ENCODE measurements at regions not wholly inside any gene's neighbourhood (a gene's known extent, or its start where the extent isn't known, plus 50 kb on each side); places are given as distances from the start of the nearest gene placed in this dataset.
"Not testable (repeated sequence)": the region's sequence is repeated elsewhere in the genome, so short reads cannot be mapped to it uniquely, and the experiment has no call there.

DNA sequence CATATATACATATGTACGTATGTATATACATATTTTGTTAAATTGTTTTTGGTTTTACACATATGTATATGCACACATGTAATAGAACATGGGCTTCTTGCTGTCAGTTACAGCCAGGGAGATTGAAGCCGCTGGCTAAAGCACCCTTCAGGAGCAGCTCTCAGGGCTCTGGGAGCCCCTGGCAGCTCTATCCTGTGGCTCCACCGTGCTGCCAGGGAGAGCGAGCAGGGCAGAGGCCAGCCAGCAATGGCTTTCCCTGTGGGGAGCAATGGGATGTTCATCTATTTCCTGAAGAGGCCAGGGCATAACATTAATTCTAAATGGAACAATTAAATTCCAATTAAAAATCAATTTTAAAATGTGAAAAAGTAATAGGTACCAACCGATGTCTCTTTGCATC, 102.9 kb downstream of the PSMG1 start:
- FAIRE-seq: no peak

DNA sequence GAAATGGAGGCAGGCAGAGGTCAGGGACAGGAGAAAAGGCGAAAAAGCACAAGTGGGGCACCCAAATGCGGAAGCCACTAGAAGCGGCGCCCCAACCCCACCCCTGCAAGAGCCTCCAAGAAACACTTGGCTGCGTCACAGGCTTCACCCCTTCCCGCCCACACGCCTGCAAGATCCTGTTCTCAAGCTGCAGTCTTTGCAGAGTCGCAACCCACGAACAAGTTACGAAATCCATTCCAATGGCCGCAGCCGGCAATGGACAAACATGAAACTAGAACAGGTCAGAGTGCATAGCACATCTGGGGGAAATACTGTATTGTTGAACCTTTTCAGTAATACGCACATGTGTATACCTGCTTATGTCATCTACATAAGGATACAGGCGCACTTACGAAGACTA, 103.6 kb downstream of the PSMG1 start:
- FAIRE-seq: no peak

DNA sequence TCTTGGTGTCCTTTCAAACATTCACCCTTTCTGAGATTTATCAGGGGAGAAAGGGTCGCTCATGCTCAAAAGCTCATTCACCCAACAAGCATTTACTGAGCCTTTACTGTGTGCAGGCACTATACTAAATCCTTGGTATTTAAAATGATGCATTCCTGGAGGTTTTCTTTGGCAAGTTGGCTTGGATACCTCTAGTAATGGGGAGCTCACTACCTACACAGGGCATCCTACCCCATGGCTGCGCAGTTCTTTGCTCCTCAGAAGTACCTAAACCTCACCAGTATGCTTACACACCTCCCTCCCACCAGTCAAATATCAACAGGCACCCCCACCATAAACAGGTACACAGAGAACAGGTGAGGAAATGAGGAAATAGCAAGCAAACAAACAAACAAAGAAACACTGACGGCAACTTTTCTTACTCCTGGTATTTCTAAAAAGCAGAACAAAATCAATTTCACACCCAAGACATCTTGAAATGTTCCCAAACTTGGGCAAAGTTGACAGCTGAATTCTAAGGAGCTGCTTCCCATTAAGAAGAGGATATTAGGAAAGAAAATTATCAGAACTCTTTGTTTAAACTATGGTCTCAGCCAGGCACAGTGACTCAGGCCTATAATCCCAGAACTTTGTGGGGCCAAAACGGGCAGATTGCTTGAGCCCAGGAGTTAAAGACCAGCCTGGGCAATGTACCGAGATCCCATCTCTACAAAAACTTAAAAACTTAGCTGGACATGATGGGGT, 104.8 kb downstream of the PSMG1 start:
- no peak for FAIRE-seq

DNA sequence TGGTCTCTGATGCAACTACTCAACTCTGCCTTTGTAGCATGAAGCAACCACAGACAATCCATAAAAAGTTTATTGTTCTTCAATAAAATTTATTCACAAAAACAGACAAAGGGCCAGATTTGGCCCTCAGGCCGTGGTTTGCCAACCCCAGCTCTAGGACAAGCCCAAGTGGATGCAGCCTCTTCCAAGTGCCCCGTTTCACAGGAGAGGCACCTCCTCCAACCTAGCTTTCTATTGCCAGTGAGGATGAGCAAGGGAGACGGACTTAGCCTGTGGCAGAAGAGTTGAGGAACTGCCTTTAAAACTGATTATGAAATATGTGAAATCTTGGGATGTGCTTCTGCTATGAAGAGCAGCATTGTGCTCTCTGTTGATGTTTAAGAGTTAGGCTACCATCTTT, 105.4 kb downstream of the PSMG1 start:
- FAIRE-seq: no peak

DNA sequence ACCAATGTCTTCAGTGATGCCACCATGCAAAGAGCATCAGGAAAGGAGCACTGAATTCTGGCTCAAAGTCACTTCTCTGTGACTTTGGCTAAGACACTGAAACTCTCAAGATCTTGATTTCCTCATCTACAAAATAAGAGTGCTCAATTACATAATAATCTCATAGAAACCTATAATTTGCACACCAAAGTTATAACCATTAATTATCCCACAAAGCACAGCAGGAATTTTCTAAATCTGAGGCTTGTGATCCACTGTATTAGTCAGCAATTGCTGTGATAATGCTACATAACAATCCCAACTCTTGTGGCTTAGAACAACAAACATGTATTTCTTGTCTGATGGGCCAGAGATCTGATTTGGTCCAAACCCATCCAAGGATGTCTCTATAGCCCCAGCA, 108.7 kb downstream of the PSMG1 start:
- FAIRE-seq: no peak

DNA sequence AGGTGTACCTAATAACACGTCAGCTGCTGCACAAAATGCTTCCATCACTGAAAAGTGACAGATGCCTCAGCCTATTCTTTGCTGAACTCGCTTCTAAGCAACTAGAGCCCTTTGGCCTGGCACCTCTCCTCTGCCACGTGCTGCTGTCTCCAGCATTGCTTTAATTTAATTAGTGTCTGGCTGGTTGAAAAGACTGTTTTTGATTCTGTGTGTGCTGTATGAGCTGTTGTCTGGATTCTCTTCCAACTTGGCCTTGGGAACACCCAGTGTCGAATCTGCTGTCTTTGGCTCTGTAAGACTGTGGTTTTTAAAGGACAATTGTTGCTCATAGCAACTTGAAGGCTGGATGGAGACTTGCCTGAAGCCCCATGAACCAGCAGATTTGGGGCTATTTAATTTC, 109.5 kb downstream of the PSMG1 start:
- FAIRE-seq: no peak

DNA sequence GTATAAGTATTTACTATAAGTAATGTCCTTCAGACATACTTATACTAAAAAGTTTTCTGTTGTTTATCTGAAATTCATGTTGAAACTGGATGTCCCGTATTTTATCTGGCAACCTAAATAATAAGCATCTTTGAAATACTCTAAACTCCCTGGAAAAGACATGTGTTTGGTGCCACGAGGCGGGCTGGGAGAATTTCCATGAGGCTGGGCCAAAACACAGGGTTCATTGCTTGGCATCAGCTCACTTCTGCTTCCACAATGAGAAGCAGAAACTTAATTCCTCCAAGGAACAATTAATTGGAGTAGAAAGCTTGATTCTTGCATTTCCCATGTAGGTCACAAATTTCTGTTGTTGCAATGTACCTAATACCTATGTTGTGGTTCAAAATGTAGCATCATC, 110.2 kb downstream of the PSMG1 start:
- no peak for FAIRE-seq

DNA sequence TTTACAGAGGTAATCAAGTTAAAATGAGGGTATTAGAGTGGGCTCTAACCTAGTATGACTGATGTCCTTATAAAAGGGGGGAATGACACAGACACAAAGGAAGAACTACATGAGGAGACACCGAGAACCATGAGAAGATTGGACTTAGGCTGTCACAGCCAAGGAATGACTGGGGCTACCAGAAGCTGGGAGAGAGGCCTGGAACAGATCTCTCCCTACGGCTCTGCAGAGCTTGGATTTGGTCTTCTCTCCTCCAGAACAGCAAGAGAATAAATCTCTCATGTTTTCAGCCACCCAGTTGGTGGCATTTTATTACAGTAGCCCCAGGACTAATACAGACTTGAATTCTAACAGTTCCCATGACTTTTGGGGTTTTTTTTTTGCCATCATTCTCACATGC, 110.8 kb downstream of the PSMG1 start:
- no peak for FAIRE-seq

DNA sequence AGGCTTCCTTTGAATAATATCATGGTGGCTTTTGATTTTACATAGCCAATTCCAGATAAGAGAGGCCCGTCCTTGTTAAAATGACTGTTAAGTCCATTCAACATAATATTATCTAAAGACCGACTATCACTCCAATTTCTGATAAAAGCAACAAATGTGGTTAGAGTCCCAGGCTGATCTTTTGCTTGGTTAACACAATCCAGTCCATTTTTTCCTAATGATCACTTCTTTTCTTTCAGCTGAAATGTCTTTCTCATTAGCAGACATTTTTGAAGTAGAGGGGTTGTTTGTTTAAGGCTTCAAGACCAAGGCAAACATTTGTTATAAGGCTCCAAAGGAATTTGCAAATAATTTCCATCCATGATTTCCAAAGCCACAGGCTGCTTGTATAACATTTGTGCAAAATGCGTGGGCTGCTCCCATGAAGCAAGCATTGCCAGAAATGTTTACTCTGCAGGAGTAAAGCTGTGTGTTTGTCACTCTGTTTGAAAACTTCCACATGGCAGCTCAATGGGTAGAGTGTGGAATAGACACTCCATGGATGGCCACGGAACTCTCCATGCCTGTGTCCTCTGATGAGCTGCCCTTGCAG, 111.5 kb downstream of the PSMG1 start:
- no peak for FAIRE-seq

DNA sequence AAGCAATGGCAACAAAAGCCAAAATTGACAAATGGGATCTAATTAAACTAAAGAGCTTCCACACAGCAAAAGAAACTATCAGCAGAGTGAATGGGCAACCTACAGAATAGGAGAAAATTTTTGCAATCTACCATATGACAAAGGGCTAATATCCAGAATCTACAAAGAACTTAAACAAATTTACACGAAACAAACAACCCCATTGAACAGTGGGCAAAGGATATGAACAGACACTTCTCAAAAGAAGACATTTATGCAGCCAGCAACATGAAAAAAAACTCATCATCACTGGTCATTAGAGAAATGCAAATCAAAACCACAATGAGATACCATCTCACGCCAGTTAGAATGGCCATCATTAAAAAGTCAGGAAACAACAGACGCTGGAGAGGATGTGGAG, 113.4 kb downstream of the PSMG1 start:
- FAIRE-seq: not testable (repeated sequence)

DNA sequence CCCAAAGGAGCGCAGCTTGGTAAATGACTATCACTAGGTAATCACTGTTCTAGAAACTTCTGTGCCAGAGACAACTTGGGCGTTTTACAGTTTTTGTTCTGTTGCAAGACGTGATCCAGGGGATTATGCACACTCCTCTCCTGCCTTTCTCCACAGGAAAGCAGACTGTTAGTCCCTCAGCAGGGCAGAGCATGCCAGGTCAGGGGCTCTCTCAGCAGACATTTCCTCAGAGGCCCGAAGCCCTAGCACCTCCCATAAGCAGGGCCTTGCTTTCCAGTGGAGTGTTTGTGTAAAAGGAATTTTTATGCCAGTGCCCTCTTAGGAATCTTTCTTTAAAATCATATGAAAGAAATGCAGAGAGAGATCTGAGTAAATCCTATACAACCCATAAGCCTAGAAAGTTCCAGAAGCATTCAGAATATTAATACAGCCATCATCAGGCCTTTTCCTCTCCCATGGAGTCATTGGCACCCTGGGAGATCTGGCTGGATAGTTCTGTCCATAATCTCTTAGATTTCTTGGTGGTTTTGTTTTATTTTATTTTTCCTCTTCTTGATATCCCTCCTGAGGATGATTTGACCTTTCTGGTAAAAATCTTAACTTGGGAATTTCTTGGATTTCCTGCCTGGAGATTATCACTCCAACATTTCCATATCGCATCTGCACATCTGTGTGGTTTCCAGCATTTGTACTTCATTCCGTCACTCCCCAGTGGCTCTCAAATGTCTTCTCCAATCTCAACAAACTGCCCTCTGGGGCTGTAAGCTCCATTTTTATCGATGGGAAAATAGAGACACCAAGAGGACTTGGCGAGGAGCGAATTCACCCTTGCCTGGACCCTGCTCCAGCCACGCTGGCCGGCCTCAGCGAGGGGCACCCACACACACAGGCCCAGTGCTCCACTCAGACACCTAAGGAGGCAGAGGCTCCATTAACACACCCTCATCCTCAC, 116.1 kb downstream of the PSMG1 start:
- no peak for FAIRE-seq

DNA sequence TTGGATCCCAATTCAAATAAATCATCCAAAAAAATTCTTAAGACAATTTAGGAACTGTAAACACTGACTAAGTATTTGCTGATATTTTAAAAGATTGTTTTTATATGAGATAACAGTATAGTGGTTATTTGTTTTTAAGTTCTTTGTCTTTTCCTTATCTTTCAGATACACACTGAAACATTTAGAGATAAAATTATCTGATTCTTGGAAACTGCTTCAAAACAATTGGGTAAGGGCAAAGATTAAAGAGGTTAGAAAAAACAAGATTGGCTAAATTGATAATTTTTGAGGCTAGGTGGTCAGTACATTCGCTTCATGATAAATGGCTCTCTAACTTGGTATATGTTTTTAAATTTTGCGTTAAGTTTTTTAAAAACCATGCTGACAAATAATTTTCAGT, 117.3 kb downstream of the PSMG1 start:
- no peak for FAIRE-seq

DNA sequence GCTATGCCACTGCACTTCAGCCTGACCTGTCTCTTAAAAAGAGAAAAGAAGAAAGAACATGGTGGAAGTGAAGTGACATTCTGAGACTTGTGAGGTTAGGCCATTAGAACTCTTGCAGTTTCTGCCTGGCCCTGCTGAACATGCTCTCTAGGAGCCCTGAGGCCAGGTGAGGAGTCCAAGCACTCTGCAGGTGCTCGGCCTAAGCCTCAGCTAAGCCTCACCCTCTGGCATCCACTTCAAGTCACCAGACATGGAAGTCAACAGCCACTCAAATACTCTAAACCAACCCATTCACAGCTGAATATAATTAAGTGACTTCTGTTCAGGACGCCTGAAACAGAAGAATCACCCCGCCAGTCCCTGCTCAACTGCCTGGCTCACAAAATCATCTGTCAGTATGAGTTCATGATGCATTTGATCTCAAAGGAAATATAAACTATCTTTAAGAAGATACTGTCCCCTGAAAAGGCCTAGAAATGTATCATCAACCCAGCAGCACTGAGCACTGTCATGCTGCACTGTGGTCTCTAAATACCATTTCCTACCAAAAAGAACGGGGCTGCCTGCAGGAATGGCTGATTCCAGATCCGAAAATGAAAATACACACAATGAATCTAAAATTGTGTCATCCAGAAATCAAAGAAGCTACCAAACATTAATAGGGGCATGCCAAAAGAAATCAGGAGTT, 118.8 kb downstream of the PSMG1 start:
- no peak for FAIRE-seq

DNA sequence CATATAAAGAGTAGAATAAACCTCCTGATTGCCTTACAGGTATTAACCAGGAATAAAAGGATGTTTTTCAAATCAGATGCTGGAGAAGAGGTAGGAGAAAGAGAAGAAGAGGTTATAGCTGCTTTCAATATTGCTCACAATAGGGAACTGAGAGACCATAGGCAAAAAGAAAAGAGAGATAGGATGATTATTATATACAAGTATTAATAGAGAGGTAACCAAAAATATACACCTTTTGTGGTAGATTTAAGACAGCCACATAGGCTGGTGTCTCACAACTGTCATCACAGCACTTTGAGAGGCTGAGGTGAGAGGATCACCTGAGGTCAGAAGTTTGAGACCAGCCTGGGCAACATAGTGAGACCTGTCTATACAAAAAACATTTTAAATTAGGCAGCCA, 119.7 kb downstream of the PSMG1 start:
- no peak for FAIRE-seq

DNA sequence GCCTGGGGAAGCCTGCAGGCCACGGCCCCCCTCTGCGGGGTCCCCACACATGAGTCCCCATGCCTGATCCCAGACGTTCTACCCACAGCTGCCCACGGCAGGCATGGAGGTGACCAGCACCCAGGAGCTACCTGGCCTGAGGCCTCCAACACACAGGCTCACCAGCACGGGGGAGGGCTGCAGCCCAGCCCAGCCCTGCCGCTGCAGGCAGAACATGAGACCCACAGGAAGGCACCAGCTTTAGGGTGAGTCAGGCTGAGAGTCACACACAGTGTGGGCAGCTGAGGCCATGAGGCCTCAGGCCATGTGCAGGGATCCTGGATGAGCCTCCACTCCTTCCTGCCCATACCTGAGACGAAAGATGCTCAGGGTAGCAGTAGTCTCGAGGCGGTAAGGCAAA, 121.1 kb downstream of the PSMG1 start:
- no peak for FAIRE-seq

DNA sequence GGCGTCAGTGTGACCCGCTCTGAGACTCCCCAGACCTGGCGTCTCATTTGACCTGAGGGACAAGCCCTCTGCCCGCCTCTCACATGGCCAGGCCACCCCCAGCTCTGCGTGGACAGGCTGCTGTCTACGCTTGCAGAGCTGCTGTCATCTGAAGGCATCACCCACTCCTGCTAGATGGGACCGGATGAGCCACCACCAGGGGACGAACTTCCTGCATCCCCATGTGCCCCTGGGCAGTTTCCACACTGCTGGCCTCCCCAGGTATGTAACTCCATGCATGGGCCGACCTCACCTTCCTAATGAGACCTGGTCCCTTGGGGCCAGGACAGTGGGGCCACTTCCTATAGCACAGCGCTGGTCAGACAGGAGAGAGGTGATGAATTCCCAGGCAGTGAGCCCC, 121.5 kb downstream of the PSMG1 start:
- no peak for FAIRE-seq

DNA sequence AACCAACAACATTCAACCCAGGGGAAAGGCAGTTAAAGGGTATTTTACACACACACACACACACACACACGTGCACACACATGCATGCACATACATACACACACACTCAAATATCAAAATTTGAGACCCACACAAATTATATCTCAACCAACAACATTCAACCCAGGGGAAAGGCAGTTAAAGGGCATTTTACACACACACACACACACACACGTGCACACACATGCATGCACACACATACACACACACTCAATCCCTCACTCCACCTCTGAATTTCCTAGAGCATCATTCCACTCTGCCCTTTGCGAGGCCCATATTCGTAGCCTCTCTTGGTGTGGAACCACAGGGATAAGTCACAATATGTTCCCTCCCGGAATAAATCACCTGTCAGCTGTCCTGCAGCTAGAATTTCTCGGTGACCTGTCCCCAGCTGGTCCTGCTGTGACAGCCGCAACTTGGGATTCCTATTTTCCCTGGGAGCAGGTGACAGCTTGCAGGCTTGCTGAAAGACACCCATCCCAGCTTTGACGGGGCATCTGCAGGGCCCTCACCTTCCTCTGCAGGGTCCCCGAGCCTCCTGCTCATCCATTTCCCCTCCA, 122.7 kb downstream of the PSMG1 start:
- no peak for FAIRE-seq

DNA sequence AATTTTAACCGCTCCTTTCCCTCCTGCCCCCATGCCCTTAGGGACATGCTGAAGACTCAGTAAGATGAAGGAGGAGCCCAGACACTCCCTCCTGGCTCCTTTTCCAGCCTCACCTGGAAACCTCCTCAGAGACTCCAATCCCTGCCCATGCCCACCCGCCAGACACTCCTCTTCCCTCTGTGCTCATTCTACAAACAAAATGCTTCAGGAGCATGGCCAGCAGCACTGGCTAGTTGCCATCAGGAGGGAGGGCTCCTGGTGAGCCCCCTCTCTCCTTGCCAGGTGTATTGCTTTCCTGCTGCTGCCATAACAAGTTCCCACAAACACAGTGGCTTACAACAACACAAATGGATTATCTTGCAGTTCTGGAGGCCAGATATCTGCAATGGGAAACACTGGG, 126.1 kb downstream of the PSMG1 start:
- no peak for FAIRE-seq

DNA sequence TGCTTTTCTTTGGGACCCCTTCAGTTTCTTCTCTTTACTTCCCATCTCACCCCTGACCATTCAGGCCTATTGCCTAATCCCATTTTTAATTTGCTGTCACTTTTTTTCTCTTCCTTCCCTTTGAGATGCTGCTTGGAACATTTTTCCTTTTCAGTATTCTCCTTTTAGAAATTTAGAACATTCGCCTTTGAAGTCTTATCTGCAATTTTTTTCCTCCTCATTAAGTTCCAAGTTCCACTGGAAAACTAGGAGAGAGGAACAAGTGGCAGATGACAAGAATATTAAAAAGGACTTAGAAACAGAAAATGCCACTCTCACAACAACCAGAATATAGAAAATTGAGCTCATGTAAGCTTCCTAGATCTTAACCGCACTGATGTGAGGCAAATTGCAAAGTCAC, 126.6 kb downstream of the PSMG1 start:
- no peak for FAIRE-seq

DNA sequence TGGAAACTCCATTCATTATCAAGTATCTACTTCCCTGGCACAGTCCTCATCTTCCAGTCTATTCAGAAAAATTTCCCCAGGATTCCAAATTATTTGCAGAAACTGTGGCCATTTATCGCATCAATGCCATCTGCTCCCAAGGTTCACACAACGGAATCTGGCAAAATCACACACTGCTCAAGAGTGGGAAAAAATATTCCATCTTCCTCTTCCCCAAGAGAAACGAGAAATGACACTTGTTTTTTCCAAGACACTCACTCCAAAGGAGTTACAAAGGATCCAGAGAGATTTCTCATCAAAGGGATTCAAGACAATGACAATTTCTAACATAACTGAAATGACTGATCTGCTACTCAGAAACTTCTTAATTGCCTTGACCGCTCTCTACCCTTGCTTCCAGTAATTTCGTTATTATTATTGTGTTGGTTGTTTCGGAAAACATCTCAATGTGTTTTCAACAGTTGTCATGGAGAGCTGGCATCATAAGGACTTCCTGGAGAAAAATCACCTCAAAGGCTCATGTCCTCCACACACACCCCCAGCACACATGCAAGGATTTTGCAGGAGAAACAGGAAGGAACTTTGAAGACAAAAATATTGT, 128.0 kb downstream of the PSMG1 start:
- no peak for FAIRE-seq

DNA sequence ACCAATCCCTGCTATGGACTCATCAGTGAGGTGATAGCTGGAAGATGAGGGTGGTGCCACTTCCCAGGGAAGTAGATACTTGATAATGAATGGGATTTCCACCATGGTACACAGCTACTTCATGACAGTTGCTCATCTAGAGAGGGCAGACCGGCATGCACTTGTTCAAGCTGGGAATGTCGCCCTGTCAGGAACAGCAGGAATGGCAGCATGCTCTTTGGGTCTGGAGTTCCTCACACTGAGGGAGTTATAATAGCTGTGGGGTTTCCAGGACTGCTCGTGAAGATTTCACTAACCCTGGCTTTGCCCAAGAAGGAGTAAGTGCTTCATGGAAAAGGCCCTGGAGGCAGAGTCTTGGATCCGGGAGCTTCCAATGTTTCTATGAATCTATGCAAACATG, 129.2 kb downstream of the PSMG1 start:
- no peak for FAIRE-seq

DNA sequence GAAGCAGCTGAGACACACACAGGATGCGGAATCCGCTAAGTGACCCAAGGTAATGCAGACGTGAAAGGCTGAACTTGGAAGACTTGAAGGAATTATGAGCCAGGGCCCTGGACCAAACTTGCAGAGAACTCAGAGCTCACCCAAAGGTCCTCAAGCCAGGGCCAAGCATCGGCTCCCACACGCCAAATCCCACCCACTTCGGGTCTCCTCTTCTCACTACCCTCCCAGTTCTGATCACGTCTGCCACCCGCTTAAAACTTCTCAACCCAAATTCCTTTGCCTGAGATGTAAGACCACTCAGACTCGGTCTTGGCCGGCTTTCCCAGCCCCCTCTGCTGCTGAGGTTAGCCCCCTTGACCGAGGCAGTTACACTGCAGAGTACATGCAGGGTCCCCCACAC, 130.1 kb downstream of the PSMG1 start:
- no peak for FAIRE-seq

DNA sequence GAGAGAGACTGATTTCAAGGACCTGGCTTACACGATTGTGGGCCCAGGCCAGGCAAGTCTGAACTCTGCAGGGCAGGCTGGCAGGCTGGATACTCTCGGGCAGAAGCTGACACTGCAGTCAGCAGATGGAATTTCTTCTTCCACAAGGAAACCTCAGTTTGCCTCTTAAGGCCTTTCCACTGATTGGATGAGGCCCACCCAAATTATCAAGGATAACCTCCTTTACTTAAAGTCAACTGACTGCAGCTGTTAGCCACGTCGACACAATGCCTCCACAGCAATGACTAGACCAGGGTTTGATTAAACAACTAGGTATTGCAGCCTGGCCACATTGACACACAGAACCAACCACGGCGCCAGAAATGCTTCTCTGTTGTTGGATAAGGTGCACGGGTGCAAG, 130.5 kb downstream of the PSMG1 start:
- no peak for FAIRE-seq

All from A204.1 (cell line).